WERI-Rb-1 (cell line): ENCODE measurements at regions not wholly inside any gene's neighbourhood (a gene's known extent, or its start where the extent isn't known, plus 50 kb on each side); places are given as distances from the start of the nearest gene placed in this dataset.

ENCODE experiments used
- DNase-seq: peaks from one replicate; pipeline ENCODE4 v3.0.0-alpha.2; 2020
- H3K27ac ChIP-seq: fragments of 250-450 bp; sonication (Bioruptor Pico); 2 replicates; pipeline ENCODE4 v1.5.1; 2020; ENCODE audit warnings: mild to moderate bottlenecking, moderate library complexity
- H3K27me3 ChIP-seq: fragments of 250-450 bp; sonication (Bioruptor Pico); 2 replicates; pipeline ENCODE4 v1.5.1; 2021; ENCODE audit warnings: mild to moderate bottlenecking, low read depth, moderate library complexity; ENCODE audit not compliant: insufficient read depth, severe bottlenecking
- H3K36me3 ChIP-seq: fragments of 250-450 bp; sonication (Bioruptor Pico); 2 replicates; pipeline ENCODE4 v1.5.1; 2020; ENCODE audit warnings: mild to moderate bottlenecking, moderate library complexity
- H3K4me3 ChIP-seq: 2 replicates; pipeline ENCODE4 v1.5.1; 2011; ENCODE audit warnings: low read depth, mild to moderate bottlenecking, control low read depth, low read length
- H3K9me3 ChIP-seq: fragments of 250-450 bp; sonication (Bioruptor Pico); 2 replicates; pipeline ENCODE4 v1.5.1; 2021; ENCODE audit warnings: mild to moderate bottlenecking, moderate library complexity; ENCODE audit not compliant: severe bottlenecking
- TF ChIP-seq, protein P1 (sequence below): IDR thresholded peaks from 2 replicates; pipeline ENCODE4 v1.5.1; 2011; ENCODE audit warnings: low read depth, mild to moderate bottlenecking, control low read depth, inconsistent platforms, low read length

DNA sequence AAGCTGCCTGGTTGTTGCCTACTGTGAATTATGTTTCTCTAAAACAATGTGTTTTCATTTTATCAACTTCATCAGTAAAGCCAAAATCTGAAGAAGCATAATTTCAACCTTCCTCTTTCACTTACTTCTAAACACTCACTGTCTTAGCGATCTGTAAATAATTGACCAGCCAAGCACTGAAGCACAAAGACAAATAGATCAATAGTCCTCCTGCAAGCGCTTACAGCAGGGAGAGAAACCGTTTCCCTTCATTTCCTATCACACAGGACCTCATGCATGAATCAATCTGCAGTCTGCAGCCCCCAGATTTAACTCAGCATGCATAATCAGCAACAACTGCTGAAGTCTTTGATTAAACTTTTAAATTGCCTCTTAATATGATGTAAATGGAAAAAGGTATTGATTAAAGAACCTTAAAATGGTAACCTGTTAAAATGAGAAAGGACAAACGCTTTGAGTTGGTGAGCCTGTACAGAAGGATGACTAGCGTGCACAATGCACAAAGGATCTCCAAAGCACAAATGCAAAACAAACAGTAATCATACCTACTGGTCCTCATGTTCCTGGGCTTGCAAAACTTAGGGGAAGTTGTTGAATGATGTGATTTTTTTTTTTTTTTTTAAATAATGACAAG is 370.2 kb upstream of the ZNF385D start:
- Histone ChIP-seq H3K27ac (no peak overlapping the region), H3K36me3 (no peaks in the 10 kb centered on the region), H3K9me3 (no peaks in the 10 kb centered on the region), H3K4me3 (no peak overlapping the region), H3K27me3 (no peaks in the 10 kb centered on the region)
- no peak for DNase-seq
- TF ChIP-seq, protein P1, sequence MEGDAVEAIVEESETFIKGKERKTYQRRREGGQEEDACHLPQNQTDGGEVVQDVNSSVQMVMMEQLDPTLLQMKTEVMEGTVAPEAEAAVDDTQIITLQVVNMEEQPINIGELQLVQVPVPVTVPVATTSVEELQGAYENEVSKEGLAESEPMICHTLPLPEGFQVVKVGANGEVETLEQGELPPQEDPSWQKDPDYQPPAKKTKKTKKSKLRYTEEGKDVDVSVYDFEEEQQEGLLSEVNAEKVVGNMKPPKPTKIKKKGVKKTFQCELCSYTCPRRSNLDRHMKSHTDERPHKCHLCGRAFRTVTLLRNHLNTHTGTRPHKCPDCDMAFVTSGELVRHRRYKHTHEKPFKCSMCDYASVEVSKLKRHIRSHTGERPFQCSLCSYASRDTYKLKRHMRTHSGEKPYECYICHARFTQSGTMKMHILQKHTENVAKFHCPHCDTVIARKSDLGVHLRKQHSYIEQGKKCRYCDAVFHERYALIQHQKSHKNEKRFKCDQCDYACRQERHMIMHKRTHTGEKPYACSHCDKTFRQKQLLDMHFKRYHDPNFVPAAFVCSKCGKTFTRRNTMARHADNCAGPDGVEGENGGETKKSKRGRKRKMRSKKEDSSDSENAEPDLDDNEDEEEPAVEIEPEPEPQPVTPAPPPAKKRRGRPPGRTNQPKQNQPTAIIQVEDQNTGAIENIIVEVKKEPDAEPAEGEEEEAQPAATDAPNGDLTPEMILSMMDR = no peak

DNA sequence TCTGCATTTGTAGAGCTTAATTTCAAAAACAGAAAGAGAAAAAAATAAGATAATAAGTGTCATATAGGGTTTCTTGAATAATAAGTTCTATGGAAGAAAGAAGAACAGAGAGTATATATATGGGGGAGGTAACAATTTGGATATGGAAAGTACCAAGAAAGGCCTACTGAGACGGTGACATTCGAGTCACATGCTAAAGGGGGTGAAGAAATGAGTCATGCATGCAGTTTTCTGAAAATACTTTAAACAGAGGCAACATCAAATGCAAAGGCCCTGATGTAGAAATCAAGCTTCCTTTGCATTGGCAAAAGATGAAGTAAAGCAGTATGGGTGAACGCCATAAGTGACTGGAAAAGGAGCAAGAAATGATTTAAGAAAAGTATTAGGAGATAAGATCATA is 371.6 kb upstream of the ZNF385D start:
- no peak overlapping the region for H3K4me3 ChIP-seq
- no peaks in the 10 kb centered on the region for H3K9me3 ChIP-seq
- no peak for DNase-seq
- H3K36me3 ChIP-seq = no peaks in the 10 kb centered on the region
- TF ChIP-seq, protein P1 = no peak
- H3K27me3 ChIP-seq = no peaks in the 10 kb centered on the region
- no peak overlapping the region for H3K27ac ChIP-seq

DNA sequence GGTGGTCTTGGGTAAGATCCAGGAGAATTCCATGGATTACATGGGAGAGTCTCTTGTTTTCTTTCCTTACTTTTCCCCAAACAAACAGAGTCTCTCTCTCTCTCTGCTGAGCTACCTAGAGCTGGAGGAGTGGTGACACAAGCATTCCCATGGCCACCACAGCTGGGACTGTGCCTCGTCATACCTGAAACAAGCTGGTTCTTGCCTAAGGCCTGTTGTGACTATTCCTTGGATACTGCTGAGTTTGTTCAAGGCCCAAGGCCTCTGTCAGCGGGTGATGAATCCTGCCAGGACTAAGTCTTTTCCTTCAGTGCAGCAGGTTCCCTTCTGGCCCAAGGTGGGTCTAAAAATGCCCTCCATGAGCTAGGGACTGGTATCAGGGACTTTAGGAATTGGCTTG is 378.1 kb upstream of the ZNF385D start:
- H3K9me3 ChIP-seq = no peaks in the 10 kb centered on the region
- no peak for DNase-seq
- no peaks in the 10 kb centered on the region for H3K36me3 ChIP-seq
- H3K4me3 ChIP-seq = no peak overlapping the region
- H3K27ac ChIP-seq = no peak overlapping the region
- TF ChIP-seq, protein P1 = no peak
- no peaks in the 10 kb centered on the region for H3K27me3 ChIP-seq

DNA sequence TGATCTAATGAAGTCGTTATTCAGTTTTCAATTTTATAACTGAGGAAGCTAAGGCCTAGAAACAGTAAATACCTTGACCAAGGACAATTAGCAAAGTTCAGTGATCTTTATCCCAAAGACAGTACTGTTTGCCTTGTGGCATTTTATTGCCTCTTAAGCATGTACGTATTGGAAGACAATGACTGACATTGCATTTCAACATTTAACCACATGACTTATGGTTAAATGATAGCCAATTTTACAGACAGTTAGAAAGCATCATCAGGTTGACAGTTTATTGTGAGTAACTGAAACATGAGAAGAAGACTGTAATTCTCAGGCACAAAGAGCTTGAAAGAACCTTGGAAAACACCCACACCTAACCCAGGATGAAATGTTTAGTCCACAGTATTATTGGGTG is 390.8 kb upstream of the ZNF385D start:
- TF ChIP-seq, protein P1 = no peak
- Histone ChIP-seq H3K27me3 (no peaks in the 10 kb centered on the region), H3K4me3 (no peak overlapping the region), H3K9me3 (no peaks in the 10 kb centered on the region), H3K36me3 (no peaks in the 10 kb centered on the region), H3K27ac (no peak overlapping the region)
- no peak for DNase-seq

DNA sequence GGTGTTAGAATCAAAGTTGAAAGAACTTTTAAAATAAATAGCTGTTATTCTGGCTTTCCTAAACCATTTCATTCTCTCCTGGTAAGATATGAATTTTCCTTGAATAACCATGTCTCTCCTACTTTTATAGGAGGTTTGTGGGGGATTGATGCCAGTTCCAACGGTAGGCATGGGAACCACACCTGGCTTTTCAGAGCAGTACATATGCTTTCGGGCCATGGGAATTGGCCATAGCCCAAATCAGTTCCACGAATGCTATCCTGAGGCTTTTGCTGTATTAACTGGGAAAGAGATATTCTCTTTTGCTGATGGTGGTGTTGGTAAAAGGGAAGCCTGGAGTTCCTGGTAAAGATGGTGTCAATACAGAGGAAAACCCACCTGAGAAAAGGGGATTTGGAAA is 396.2 kb upstream of the ZNF385D start:
- no peak for DNase-seq
- Histone ChIP-seq H3K4me3 (no peak overlapping the region), H3K27me3 (no peaks in the 10 kb centered on the region), H3K27ac (no peak overlapping the region), H3K9me3 (no peaks in the 10 kb centered on the region), H3K36me3 (no peaks in the 10 kb centered on the region)
- TF ChIP-seq, protein P1 = no peak

DNA sequence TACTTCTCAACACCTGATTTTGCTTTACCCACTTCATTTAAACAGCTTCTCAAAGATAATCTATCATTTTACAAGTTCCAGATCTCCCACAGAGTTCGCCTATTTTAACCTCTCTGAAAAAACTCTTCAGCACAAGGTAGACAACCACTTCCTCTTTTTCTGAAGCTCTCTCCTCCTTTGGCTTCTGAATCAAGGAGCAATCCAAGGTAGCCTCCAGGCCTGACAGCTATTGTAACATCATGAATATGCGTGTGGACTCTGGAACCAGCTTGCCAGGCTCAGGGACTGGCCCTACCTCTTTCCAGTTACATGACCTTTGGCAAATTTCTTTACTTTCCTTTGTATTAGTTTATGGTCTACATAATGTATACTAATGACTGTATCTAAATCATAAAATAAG is 405.9 kb upstream of the ZNF385D start:
- Histone ChIP-seq H3K4me3 (no peak overlapping the region), H3K27me3 (no peaks in the 10 kb centered on the region), H3K27ac (no peak overlapping the region), H3K9me3 (no peaks in the 10 kb centered on the region), H3K36me3 (no peaks in the 10 kb centered on the region)
- DNase-seq = no peak
- TF ChIP-seq, protein P1 = no peak
